BLaER1 (cell line): ENCODE measurements at regions not wholly inside any gene's neighbourhood (a gene's known extent, or its start where the extent isn't known, plus 50 kb on each side); places are given as distances from the start of the nearest gene placed in this dataset.
A peak's percentile ranks its signal among the peaks of the same experiment; 100 is the strongest.

Experiments
- H3K27ac ChIP-seq: shearing (Covaris generic); formaldehyde crosslinking; 2 replicates; pipeline ENCODE4 v1.8.1; 2022
- H3K27me3 ChIP-seq: shearing (Covaris generic); formaldehyde crosslinking; 2 replicates; pipeline ENCODE4 v1.8.1; 2022
- H3K36me3 ChIP-seq: shearing (Covaris generic); formaldehyde crosslinking; 2 replicates; pipeline ENCODE4 v1.8.1; 2022
- H3K4me1 ChIP-seq: shearing (Covaris generic); formaldehyde crosslinking; 2 replicates; pipeline ENCODE4 v1.8.1; 2022
- H3K4me2 ChIP-seq: shearing (Covaris generic); formaldehyde crosslinking; 2 replicates; pipeline ENCODE4 v1.8.1; 2022
- H3K4me3 ChIP-seq: shearing (Covaris generic); formaldehyde crosslinking; 2 replicates; pipeline ENCODE4 v1.8.1; 2022
- H3K9ac ChIP-seq: shearing (Covaris generic); formaldehyde crosslinking; 2 replicates; pipeline ENCODE4 v1.8.1; 2022
- H3K9me3 ChIP-seq: shearing (Covaris generic); formaldehyde crosslinking; 2 replicates; pipeline ENCODE4 v1.8.1; 2022
- H4K20me1 ChIP-seq: shearing (Covaris generic); formaldehyde crosslinking; 2 replicates; pipeline ENCODE4 v1.8.1; 2022
- Cebpa-rat ChIP-seq: shearing (Covaris generic); IDR thresholded peaks from 2 replicates; pipeline ENCODE4 v1.8.1; 2022

- Histone ChIP-seq H3K9me3 (no peaks in the 10 kb centered on the region), H4K20me1 (no peaks in the 10 kb centered on the region), H3K4me2 (no peak overlapping the region), H3K27me3 (no peaks in the 10 kb centered on the region), H3K36me3 (no peaks in the 10 kb centered on the region), H3K9ac (no peak overlapping the region), H3K4me3 (no peak overlapping the region), H3K4me1 (no peaks in the 10 kb centered on the region), H3K27ac (no peak overlapping the region)
- TF ChIP-seq Cebpa-rat = no peak
Observed at GRCh38 chr2:18085593-18085992, 207.1 kb downstream of the KCNS3 start.

- H3K4me3 ChIP-seq = no peak overlapping the region
- H3K4me2 ChIP-seq = no peak overlapping the region
- H3K27ac ChIP-seq = no peak overlapping the region
- no peaks in the 10 kb centered on the region for H3K27me3 ChIP-seq
- no peak for TF ChIP-seq Cebpa-rat
- H3K4me1 ChIP-seq = no peaks in the 10 kb centered on the region
- H3K9ac ChIP-seq = no peak overlapping the region
- no peaks in the 10 kb centered on the region for H3K9me3 ChIP-seq
- no peaks in the 10 kb centered on the region for H3K36me3 ChIP-seq
- no peaks in the 10 kb centered on the region for H4K20me1 ChIP-seq
Observed at GRCh38 chr2:18084376-18084775, 205.9 kb downstream of the KCNS3 start.

DNA sequence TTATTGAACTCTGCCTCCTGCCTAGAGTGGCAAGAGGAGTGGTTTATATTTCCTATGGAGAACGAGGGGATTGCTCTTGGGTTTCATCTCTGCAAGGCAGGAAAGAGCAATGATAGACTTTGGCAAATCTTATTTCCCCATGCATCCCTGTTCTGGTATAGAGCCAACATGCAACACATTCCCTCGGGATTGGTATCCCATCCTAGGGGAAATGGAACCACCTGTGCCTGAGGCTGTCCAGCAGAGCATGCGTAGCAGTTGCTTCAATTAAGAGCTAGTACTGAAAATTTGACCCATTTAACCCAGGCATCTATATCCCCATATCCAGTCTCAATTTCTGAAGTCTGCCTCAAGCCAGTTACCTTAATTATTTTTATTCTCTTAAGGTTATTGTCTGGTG lies 205.3 kb downstream of the KCNS3 start:
- no peak overlapping the region for H3K4me3 ChIP-seq
- H3K36me3 ChIP-seq = no peaks in the 10 kb centered on the region
- TF ChIP-seq Cebpa-rat = no peak
- no peaks in the 10 kb centered on the region for H4K20me1 ChIP-seq
- H3K27ac ChIP-seq = no peak overlapping the region
- H3K9me3 ChIP-seq = no peaks in the 10 kb centered on the region
- H3K9ac ChIP-seq = no peak overlapping the region
- no peak overlapping the region for H3K4me2 ChIP-seq
- H3K27me3 ChIP-seq = no peaks in the 10 kb centered on the region
- H3K4me1 ChIP-seq = no peaks in the 10 kb centered on the region

GRCh38 chr2:18078216-18078615 lies 199.7 kb downstream of the KCNS3 start:
- TF ChIP-seq Cebpa-rat = no peak
- no peaks in the 10 kb centered on the region for H3K36me3 ChIP-seq
- H3K9me3 ChIP-seq = no peaks in the 10 kb centered on the region
- no peak overlapping the region for H3K27ac ChIP-seq
- H3K9ac ChIP-seq = no peak overlapping the region
- H3K4me2 ChIP-seq = peak overlapping the region; percentile 57
- no peaks in the 10 kb centered on the region for H3K27me3 ChIP-seq
- H3K4me3 ChIP-seq = no peak overlapping the region
- H3K4me1 ChIP-seq = peaks cover 18% of the 10 kb centered on the region
- H4K20me1 ChIP-seq = no peaks in the 10 kb centered on the region

GRCh38 chr2:18077704-18078103 lies 199.2 kb downstream of the KCNS3 start:
- peaks cover 18% of the 10 kb centered on the region for H3K4me1 ChIP-seq
- H3K9me3 ChIP-seq = no peaks in the 10 kb centered on the region
- no peak overlapping the region for H3K27ac ChIP-seq
- H3K27me3 ChIP-seq = no peaks in the 10 kb centered on the region
- H3K9ac ChIP-seq = no peak overlapping the region
- H3K36me3 ChIP-seq = no peaks in the 10 kb centered on the region
- TF ChIP-seq Cebpa-rat = no peak
- peak overlapping the region; percentile 57 for H3K4me2 ChIP-seq
- H4K20me1 ChIP-seq = no peaks in the 10 kb centered on the region
- no peak overlapping the region for H3K4me3 ChIP-seq

DNA sequence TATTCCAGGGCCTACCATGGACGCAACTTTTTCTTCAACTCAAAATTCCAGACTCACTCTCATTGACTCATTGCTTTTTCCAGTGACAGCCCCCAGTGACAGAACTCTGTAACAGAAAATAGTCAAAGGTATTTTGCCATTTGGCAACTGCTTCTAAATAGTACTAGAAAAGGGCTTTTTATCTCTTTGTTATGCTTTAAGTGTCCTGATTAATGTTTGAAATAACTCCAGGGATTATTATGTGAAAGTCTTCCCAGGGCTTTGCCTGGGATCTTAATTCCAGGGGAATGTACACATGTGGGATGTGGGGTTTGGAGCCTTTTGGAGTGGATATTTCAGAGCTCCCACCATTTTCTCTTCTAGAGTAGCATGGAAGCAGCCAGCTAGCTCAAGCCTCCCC lies 198.8 kb downstream of the KCNS3 start:
- H3K9me3 ChIP-seq = no peaks in the 10 kb centered on the region
- no peak overlapping the region for H3K9ac ChIP-seq
- H3K36me3 ChIP-seq = no peaks in the 10 kb centered on the region
- no peak overlapping the region for H3K4me3 ChIP-seq
- H3K27me3 ChIP-seq = no peaks in the 10 kb centered on the region
- no peak overlapping the region for H3K27ac ChIP-seq
- H3K4me2 ChIP-seq = peak overlapping the region; percentile 57
- no peaks in the 10 kb centered on the region for H4K20me1 ChIP-seq
- no peak for TF ChIP-seq Cebpa-rat
- H3K4me1 ChIP-seq = peaks cover 18% of the 10 kb centered on the region

- Histone ChIP-seq H3K4me3 (no peak overlapping the region), H4K20me1 (no peaks in the 10 kb centered on the region), H3K4me1 (peaks cover 18% of the 10 kb centered on the region), H3K9ac (no peak overlapping the region), H3K4me2 (no peak overlapping the region), H3K27me3 (no peaks in the 10 kb centered on the region), H3K36me3 (no peaks in the 10 kb centered on the region), H3K27ac (no peak overlapping the region), H3K9me3 (no peaks in the 10 kb centered on the region)
- no peak for TF ChIP-seq Cebpa-rat
Observed at GRCh38 chr2:18074476-18074875, 196.0 kb downstream of the KCNS3 start.

DNA sequence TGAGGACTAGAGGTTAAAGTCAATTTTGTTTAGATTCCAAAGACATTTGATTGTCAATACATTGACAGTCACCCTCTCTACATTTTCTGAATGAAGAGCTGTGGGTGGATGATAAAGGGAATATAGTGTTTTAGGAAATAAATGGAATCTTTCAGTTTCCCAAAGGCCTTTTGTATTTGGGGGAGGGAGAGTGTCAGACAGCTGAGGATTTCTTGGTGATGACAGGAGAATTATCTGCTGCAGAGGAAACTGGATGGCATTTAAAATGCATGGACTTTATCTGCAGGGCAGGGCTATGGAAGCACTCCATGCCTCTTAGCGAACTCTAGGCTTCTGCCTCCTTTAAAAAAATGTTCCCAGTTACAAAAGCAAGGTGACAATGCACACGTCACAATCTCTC lies 195.1 kb downstream of the KCNS3 start:
- no peaks in the 10 kb centered on the region for H3K36me3 ChIP-seq
- H3K27ac ChIP-seq = no peak overlapping the region
- TF ChIP-seq Cebpa-rat = no peak
- H3K9me3 ChIP-seq = no peaks in the 10 kb centered on the region
- no peak overlapping the region for H3K9ac ChIP-seq
- peaks cover 18% of the 10 kb centered on the region for H3K4me1 ChIP-seq
- no peak overlapping the region for H3K4me2 ChIP-seq
- no peaks in the 10 kb centered on the region for H3K27me3 ChIP-seq
- no peak overlapping the region for H3K4me3 ChIP-seq
- no peaks in the 10 kb centered on the region for H4K20me1 ChIP-seq

DNA sequence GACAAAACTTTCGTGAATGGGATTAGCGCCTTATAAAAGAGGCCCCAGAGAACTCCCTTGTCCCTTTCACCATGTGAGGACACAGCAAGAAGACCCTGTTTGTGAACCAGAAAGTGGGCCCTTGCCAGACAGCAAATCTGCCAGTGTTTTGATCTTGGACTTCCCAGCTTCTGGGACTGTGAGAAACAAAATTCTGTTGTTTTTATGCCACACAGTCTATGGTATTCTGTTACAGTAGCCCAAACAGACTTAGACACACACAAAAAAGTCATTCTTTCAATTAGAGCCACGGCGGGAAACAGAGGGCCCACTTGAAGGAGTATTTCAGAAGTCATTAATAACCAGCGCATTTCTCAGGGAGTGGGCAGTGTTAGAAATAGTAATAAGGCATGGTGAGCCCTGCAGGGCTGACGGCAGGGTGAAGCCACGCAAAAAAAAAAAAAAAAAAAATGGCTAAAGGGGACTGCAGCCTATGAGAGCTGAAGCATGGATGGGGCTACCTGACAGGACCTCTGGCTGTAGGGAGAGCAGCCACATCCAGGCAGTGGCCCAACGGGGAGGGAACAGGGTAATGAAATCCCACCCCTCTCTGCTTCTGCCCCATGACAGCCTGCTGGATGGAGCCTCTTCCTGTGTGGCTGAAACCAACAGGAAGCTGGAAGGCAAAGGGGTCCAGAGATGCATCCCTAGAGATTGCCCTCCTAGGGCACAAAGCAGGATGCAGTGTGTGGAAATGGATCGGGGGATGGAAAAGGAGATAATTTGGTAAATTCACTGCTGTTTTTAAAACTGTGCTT lies 189.3 kb downstream of the KCNS3 start:
- TF ChIP-seq Cebpa-rat = no peak
- Histone ChIP-seq H3K27me3 (no peaks in the 10 kb centered on the region), H4K20me1 (no peaks in the 10 kb centered on the region), H3K4me2 (peak overlapping the region; percentile 32; the same call in 1 of the 2 replicates), H3K36me3 (no peaks in the 10 kb centered on the region), H3K9me3 (no peaks in the 10 kb centered on the region), H3K4me1 (peaks cover 10% of the 10 kb centered on the region), H3K9ac (no peak overlapping the region), H3K27ac (no peak overlapping the region), H3K4me3 (no peak overlapping the region)

DNA sequence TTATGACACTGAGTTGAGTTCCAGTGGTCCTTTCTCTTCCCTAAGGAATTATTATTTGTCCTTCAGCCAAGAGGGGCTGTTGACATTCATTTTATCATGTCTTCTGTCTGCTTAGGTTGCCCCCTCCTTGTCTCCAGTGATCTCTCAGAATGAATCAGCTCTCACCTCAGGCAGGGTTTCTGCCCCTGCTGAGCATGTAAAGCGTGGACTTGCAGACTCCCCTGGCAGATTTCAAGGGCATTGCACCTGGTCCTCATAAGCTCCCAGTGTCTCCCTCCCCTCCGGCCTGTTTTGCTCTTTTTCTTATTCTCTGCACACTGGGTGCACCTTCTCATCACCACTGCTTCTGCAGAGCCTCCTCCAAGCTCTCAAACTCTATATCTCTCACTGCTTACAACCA lies 188.4 kb downstream of the KCNS3 start:
- Histone ChIP-seq H3K27me3 (no peaks in the 10 kb centered on the region), H4K20me1 (no peaks in the 10 kb centered on the region), H3K36me3 (no peaks in the 10 kb centered on the region), H3K9me3 (no peaks in the 10 kb centered on the region), H3K4me3 (no peak overlapping the region), H3K27ac (no peak overlapping the region), H3K4me2 (no peak overlapping the region), H3K9ac (no peak overlapping the region), H3K4me1 (peaks cover 10% of the 10 kb centered on the region)
- TF ChIP-seq Cebpa-rat = no peak

GRCh38 chr2:18066066-18066465 lies 187.6 kb downstream of the KCNS3 start:
- Histone ChIP-seq H3K27ac (no peak overlapping the region), H3K27me3 (no peaks in the 10 kb centered on the region), H4K20me1 (no peaks in the 10 kb centered on the region), H3K4me1 (peaks cover 10% of the 10 kb centered on the region), H3K4me2 (no peak overlapping the region), H3K36me3 (no peaks in the 10 kb centered on the region), H3K4me3 (no peak overlapping the region), H3K9me3 (no peaks in the 10 kb centered on the region), H3K9ac (no peak overlapping the region)
- TF ChIP-seq Cebpa-rat = no peak
